HCT116 (cell line): ENCODE measurements at regions not wholly inside any gene's neighbourhood (a gene's known extent, or its start where the extent isn't known, plus 50 kb on each side); places are given as distances from the start of the nearest gene placed in this dataset.

Experiments
- ATAC-seq: fragments of 200-7000 bp; cut with Tn5 transposase; 2 replicates; pipeline ENCODE4 v1.9.1; 2020; ENCODE audit warnings: mild to moderate bottlenecking, moderate library complexity
- BruUV-seq: library from RNA; stranded (reverse); fragments of 400-500 nt; replicated peaks from 2 replicates; lab custom pipeline; 2021; lab: Mats Ljungman, UMichigan
- CTCF ChIA-PET: fragments of 300-600 bp; sonication (Branson Sonifier 250); formaldehyde crosslinking; loops from one replicate; lab custom pipeline; 2021; ENCODE audit warnings: antibody characterized with exemption; lab: Charles Lee
- POLR2A ChIA-PET: fragments of 300-600, 350-600 bp; sonication (Branson Sonifier 250); formaldehyde crosslinking; loops from one replicate; lab custom pipeline; 2021; ENCODE audit warnings: antibody characterized with exemption; lab: Charles Lee
- RAD21 ChIA-PET, 2 experiments: fragments of 300-600 bp; sonication (Branson Sonifier 250); formaldehyde crosslinking; loops; one replicate each; lab custom pipeline; 2023; ENCODE audit warnings: low total read pairs in 2 of 2; ENCODE audit not compliant: uncharacterized antibody in 2 of 2, unreplicated experiment in 2 of 2, low non-redundant PET in 1 of 2; lab: Charles Lee
- DNase-seq: peaks from one replicate; pipeline ENCODE4 v3.0.0-alpha.2; 2010; ENCODE audit warnings: low read depth, low spot score
- H2AFZ ChIP-seq: fragments of 200-600 bp; shearing (Covaris generic), sonication (generic); 2 replicates; pipeline ENCODE4 v1.6.1; 2017; ENCODE audit warnings: low read depth, mixed run types, mixed read lengths, antibody characterized with exemption, low read length; ENCODE audit not compliant: poor library complexity, severe bottlenecking
- H3K27ac ChIP-seq: 2 replicates; pipeline ENCODE4 v1.5.1; 2012; ENCODE audit warnings: low read depth, low read length
- H3K27me3 ChIP-seq: fragments of 200-600 bp; sonication (generic); 2 replicates; pipeline ENCODE4 v1.6.1; 2016; ENCODE audit warnings: mixed run types, low read length, mixed read lengths; ENCODE audit not compliant: insufficient read depth
- H3K36me3 ChIP-seq, 2 experiments: fragments of 200-500 bp in 1 of 2; fragments of 200-600 bp in 1 of 2; sonication (Bioruptor generic) in 1 of 2; sonication (generic) in 1 of 2; 2 replicates each; pipeline versions ENCODE4 v1.5.1 to v1.6.1; 2014 to 2016; ENCODE audit warnings: low read length in 2 of 2, inconsistent platforms in 1 of 2, mixed read lengths in 1 of 2, mixed run types in 1 of 2; ENCODE audit not compliant: insufficient read depth in 2 of 2, control insufficient read depth in 1 of 2
- H3K4me1 ChIP-seq, 2 experiments: fragments of 200-600 bp in 1 of 2; sonication (generic) in 1 of 2; 2 replicates each; pipeline versions ENCODE4 v1.5.1 to v1.6.1; 2012 to 2017; ENCODE audit warnings: low read length in 2 of 2, inconsistent platforms in 1 of 2, mild to moderate bottlenecking in 1 of 2, mixed read lengths in 1 of 2, mixed run types in 1 of 2, moderate library complexity in 1 of 2; ENCODE audit not compliant: insufficient read depth in 2 of 2, control insufficient read depth in 1 of 2
- H3K4me2 ChIP-seq: fragments of 200-600 bp; sonication (generic); 2 replicates; pipeline ENCODE4 v1.6.1; 2017; ENCODE audit warnings: mixed run types, low read length, mixed read lengths
- H3K4me3 ChIP-seq, 2 experiments: fragments of 200-600 bp in 1 of 2; sonication (generic) in 1 of 2; replicated peaks in 1 of 2; 2 replicates each; pipeline ENCODE4 v1.5.1; 2011 to 2016; ENCODE audit warnings: low read length in 2 of 2, control low read depth in 1 of 2, low read depth in 1 of 2, mild to moderate bottlenecking in 1 of 2, mixed read lengths in 1 of 2, mixed run types in 1 of 2
- H3K79me2 ChIP-seq: fragments of 200-600 bp; sonication (generic); 2 replicates; pipeline ENCODE4 v1.6.1; 2017; ENCODE audit warnings: mild to moderate bottlenecking, mixed run types, low read length, moderate library complexity, mixed read lengths; ENCODE audit not compliant: insufficient read depth
- H3K9ac ChIP-seq: fragments of 200-600 bp; sonication (generic); 2 replicates; pipeline ENCODE4 v1.6.1; 2016; ENCODE audit warnings: low read length, mixed read lengths
- H3K9me2 ChIP-seq: fragments of 200-600 bp; sonication (generic), shearing (Covaris generic); 2 replicates; pipeline ENCODE4 v1.6.1; 2017; ENCODE audit warnings: mixed run types, mild to moderate bottlenecking, moderate library complexity; ENCODE audit not compliant: insufficient read depth
- H3K9me3 ChIP-seq, 2 experiments: fragments of 200-500 bp in 1 of 2; fragments of 200-600 bp in 1 of 2; sonication (Bioruptor generic) in 1 of 2; sonication (generic) in 1 of 2; 2 replicates each; pipeline ENCODE4 v1.6.1; 2014 to 2017; ENCODE audit warnings: low read length in 2 of 2, mixed read lengths in 2 of 2, inconsistent platforms in 1 of 2, low read depth in 1 of 2, mild to moderate bottlenecking in 1 of 2, mixed run types in 1 of 2, moderate library complexity in 1 of 2; ENCODE audit not compliant: control insufficient read depth in 1 of 2, insufficient read depth in 1 of 2
- H4K20me1 ChIP-seq: fragments of 200-600 bp; sonication (generic), shearing (Covaris generic); 2 replicates; pipeline ENCODE4 v1.6.1; 2017; ENCODE audit warnings: mixed run types, mild to moderate bottlenecking, moderate library complexity; ENCODE audit not compliant: insufficient read depth
- CBX3 ChIP-seq: IDR thresholded peaks from 2 replicates; pipeline ENCODE4 v1.6.1; 2012; ENCODE audit warnings: low read depth
- CEBPB ChIP-seq: IDR thresholded peaks from 2 replicates; pipeline ENCODE4 v1.6.1; 2012; ENCODE audit warnings: low read depth
- EGR1 ChIP-seq: IDR thresholded peaks from 2 replicates; pipeline ENCODE4 v1.6.1; 2012; ENCODE audit warnings: low read depth
- EZH2 ChIP-seq: fragments of 200-600 bp; sonication (generic); IDR thresholded peaks from 2 replicates; pipeline ENCODE4 v1.6.1; 2017; ENCODE audit warnings: antibody characterized with exemption, mixed run types
- EZH2phosphoT487 ChIP-seq: fragments of 200-600 bp; IDR thresholded peaks from 2 replicates; pipeline ENCODE4 v1.6.1; 2018; ENCODE audit warnings: antibody characterized with exemption, borderline replicate concordance
- JUND ChIP-seq: IDR thresholded peaks from 2 replicates; pipeline ENCODE4 v1.6.1; 2012
- POLR2A ChIP-seq: IDR thresholded peaks from 2 replicates; pipeline ENCODE4 v1.7.0; 2011; ENCODE audit warnings: borderline replicate concordance; ENCODE audit not compliant: insufficient read depth, insufficient read length; ENCODE audit errors: extremely low read depth
- RAD21 ChIP-seq: IDR thresholded peaks from 2 replicates; pipeline ENCODE4 v1.6.1; 2012; ENCODE audit warnings: low read depth, mild to moderate bottlenecking
- SP1 ChIP-seq: IDR thresholded peaks from 2 replicates; pipeline ENCODE4 v1.6.1; 2012; ENCODE audit warnings: low read depth
- ZNF274 ChIP-seq: fragments of 200-500 bp; sonication (Bioruptor generic); IDR thresholded peaks from 2 replicates; pipeline ENCODE4 v1.6.1; 2014; ENCODE audit warnings: mild to moderate bottlenecking, low read depth, low read length, inconsistent platforms
- intact Hi-C: fragments of 100-400 bp; cut with micrococcal nuclease; formaldehyde crosslinking; loops from 2 replicates; pipeline ENCODE4 v1.10.0; 2022
- TF ChIP-seq, protein P1 (sequence below): IDR thresholded peaks from 2 replicates; pipeline ENCODE4 v1.6.1; 2012; ENCODE audit warnings: low read depth

DNA sequence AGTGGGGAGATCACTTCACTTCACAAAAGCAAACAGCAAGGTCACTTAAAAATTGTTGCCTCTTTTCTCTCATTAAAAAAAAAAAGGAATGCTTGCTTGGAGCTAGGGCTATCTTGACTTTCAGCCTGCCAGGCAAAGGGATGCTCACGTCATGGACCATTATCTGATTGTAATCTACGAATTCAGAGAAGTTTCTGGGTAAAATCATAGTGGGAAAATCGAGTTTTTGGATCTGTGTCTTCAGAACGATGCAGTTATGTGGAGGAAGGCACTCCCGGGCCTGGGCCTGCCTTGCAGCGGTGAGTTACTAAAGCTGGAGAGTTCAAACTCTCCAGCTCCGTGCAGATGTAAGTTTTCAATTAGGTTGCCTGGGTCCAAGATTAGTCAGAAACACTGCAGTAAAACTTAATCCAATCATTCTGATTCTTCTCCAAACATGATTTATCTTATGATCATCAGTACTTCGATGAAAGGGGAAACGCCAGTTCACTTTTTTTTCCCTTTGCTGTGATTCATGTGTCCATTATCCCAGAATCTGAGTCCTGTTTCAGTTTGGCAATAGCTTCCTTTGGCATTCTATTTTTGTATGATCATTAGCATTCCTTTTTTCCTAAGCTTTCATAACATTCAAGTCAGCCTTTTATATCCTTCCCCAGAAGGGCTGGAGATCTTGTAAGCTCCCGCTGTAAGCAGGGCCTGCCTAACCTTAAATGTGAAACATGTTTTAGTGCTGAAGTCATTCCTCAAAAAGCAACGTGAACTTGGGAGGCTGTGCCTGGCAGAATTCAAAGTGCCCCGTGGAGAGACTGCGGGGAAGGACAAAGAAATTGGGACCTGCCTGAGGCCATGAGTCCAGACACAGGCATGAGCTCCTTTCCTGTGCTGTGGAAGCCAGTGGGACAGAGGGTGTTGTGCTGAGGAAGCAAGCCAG lies 119.3 kb upstream of the TWIST2 start (continued):
- TF ChIP-seq RAD21 (no peak), CEBPB (no peak)

DNA sequence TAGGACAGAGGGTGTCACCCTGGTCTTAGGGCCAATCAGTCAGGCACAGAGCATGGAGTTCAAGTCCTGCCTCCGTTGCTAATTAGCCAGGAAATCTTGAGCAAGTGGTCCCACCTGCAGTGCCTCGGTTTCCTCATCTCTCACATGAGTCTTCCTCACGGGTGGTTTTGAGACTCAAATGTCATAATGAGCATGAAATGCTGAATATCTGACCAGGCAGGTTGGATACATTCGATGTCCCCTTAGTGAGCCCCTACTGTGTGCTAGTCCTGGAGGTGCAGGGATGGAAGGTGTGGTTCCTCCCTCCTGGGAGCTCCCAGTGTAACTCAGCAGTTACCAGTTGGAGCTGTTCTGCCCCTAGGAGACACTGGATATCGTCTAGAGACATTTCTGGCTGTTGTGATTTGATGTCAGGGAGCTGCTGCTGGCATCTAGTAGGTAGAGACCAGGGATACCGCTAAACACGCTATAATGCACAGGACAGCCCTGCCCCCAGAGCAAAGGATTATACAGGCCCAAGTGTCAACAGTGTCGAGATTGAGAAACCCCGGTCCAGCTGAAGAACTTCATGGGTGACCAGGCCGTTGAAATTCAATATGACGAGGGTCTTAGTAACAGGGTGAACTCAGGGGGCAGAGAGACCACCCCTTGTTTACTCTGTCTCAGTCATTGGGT lies 118.5 kb upstream of the TWIST2 start:
- DNase-seq (no peak), ATAC-seq (no peak)
- no peak overlapping the region for H3K27ac ChIP-seq
- H3K79me2 ChIP-seq, result no peaks in the 10 kb centered on the region
- H4K20me1 ChIP-seq, result no peaks in the 10 kb centered on the region
- intact Hi-C loops, result no loop called here
- POLR2A ChIA-PET, result no interaction called here
- H3K4me3 ChIP-seq, result no peak overlapping the region
- H3K9me2 ChIP-seq, result no peaks in the 10 kb centered on the region
- H3K4me2 ChIP-seq, result no peak overlapping the region
- no peaks in the 10 kb centered on the region for H3K4me1 ChIP-seq
- H3K9ac ChIP-seq, result no peak overlapping the region
- BruUV-seq, result no TSS peak
- TF ChIP-seq, protein P1, sequence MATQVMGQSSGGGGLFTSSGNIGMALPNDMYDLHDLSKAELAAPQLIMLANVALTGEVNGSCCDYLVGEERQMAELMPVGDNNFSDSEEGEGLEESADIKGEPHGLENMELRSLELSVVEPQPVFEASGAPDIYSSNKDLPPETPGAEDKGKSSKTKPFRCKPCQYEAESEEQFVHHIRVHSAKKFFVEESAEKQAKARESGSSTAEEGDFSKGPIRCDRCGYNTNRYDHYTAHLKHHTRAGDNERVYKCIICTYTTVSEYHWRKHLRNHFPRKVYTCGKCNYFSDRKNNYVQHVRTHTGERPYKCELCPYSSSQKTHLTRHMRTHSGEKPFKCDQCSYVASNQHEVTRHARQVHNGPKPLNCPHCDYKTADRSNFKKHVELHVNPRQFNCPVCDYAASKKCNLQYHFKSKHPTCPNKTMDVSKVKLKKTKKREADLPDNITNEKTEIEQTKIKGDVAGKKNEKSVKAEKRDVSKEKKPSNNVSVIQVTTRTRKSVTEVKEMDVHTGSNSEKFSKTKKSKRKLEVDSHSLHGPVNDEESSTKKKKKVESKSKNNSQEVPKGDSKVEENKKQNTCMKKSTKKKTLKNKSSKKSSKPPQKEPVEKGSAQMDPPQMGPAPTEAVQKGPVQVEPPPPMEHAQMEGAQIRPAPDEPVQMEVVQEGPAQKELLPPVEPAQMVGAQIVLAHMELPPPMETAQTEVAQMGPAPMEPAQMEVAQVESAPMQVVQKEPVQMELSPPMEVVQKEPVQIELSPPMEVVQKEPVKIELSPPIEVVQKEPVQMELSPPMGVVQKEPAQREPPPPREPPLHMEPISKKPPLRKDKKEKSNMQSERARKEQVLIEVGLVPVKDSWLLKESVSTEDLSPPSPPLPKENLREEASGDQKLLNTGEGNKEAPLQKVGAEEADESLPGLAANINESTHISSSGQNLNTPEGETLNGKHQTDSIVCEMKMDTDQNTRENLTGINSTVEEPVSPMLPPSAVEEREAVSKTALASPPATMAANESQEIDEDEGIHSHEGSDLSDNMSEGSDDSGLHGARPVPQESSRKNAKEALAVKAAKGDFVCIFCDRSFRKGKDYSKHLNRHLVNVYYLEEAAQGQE, result no peak
- TF ChIP-seq RAD21 (no peak), ZNF274 (no peak), EZH2 (no peak), POLR2A (no peak), EGR1 (no peak), CBX3 (no peak), SP1 (no peak), EZH2phosphoT487 (no peak), JUND (no peak)
- H3K9me3 ChIP-seq, result no peaks in the 10 kb centered on the region
- H3K36me3 ChIP-seq, result no peaks in the 10 kb centered on the region
- CTCF ChIA-PET, result interaction anchor here (0.7 to 1.2 kb wide), 2 partner anchors 9 to 13 kb away, joined by 3 to 4 read pairs; no protein-coding TSS in a partner anchor
- no peaks in the 10 kb centered on the region for H3K27me3 ChIP-seq
- H2AFZ ChIP-seq, result no peak overlapping the region
- RAD21 ChIA-PET, result interaction anchor here in 1 of 2 experiments (1.0 kb wide), 1 partner anchor 26 kb away, joined by 3 read pairs; no protein-coding TSS in a partner anchor
